ENCODE measurements at regions not wholly inside any gene's neighbourhood (a gene's known extent, or its start where the extent isn't known, plus 50 kb on each side); places are given as distances from the start of the nearest gene placed in this dataset.

GRCh38 chr6:14422061-14422460 lies 304.5 kb downstream of the CD83 start:
- TF ChIP-seq OVOL2 (CRISPR knock-in tag; IDR thresholded peaks at IDR 0.05; ENCODE audit: borderline replicate concordance) (no peak), CREM (CRISPR knock-in tag; IDR thresholded peaks at IDR 0.05) (no peak), CREB1 (CRISPR knock-in tag; IDR thresholded peaks at IDR 0.05) (no peak)
- TF ChIP-seq, protein P1, sequence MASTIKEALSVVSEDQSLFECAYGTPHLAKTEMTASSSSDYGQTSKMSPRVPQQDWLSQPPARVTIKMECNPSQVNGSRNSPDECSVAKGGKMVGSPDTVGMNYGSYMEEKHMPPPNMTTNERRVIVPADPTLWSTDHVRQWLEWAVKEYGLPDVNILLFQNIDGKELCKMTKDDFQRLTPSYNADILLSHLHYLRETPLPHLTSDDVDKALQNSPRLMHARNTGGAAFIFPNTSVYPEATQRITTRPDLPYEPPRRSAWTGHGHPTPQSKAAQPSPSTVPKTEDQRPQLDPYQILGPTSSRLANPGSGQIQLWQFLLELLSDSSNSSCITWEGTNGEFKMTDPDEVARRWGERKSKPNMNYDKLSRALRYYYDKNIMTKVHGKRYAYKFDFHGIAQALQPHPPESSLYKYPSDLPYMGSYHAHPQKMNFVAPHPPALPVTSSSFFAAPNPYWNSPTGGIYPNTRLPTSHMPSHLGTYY (CRISPR knock-in tag; IDR thresholded peaks at IDR 0.05), result no peak
- TF ChIP-seq, protein P2, sequence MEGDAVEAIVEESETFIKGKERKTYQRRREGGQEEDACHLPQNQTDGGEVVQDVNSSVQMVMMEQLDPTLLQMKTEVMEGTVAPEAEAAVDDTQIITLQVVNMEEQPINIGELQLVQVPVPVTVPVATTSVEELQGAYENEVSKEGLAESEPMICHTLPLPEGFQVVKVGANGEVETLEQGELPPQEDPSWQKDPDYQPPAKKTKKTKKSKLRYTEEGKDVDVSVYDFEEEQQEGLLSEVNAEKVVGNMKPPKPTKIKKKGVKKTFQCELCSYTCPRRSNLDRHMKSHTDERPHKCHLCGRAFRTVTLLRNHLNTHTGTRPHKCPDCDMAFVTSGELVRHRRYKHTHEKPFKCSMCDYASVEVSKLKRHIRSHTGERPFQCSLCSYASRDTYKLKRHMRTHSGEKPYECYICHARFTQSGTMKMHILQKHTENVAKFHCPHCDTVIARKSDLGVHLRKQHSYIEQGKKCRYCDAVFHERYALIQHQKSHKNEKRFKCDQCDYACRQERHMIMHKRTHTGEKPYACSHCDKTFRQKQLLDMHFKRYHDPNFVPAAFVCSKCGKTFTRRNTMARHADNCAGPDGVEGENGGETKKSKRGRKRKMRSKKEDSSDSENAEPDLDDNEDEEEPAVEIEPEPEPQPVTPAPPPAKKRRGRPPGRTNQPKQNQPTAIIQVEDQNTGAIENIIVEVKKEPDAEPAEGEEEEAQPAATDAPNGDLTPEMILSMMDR (IDR thresholded peaks at IDR 0.05), result no peak
